GM19043 (cell line): ENCODE measurements at regions not wholly inside any gene's neighbourhood (a gene's known extent, or its start where the extent isn't known, plus 50 kb on each side); places are given as distances from the start of the nearest gene placed in this dataset.
A peak's percentile ranks its signal among the peaks of the same experiment; 100 is the strongest.
"Not testable (repeated sequence)": the region's sequence is repeated elsewhere in the genome, so short reads cannot be mapped to it uniquely, and the experiment has no call there.

Source experiments
- ATAC-seq: cut with Tn5 transposase; IDR thresholded peaks from one replicate; pipeline ENCODE4 v1.9.1; 2021; ENCODE audit warnings: low read depth; ENCODE audit not compliant: unreplicated experiment

DNA sequence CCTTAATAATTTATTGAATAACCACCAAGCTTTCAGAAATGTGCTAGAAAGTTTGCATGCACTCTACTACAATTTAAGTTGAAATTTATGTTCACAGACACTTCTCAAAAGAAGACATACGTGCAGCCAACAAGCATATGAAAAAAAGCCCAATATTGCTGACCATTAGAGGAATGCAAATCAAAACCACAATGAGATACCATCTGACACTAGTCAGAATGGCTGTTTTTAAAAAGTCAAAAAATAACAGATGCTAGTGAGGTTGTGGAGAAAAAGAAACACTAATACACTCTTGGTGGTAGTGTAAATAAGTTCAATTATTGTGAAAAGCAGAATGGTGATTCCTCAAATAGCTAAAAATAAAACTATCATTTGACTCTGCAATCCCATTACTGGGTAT is 308.8 kb upstream of the PCDH9 start:
- no peak for ATAC-seq

DNA sequence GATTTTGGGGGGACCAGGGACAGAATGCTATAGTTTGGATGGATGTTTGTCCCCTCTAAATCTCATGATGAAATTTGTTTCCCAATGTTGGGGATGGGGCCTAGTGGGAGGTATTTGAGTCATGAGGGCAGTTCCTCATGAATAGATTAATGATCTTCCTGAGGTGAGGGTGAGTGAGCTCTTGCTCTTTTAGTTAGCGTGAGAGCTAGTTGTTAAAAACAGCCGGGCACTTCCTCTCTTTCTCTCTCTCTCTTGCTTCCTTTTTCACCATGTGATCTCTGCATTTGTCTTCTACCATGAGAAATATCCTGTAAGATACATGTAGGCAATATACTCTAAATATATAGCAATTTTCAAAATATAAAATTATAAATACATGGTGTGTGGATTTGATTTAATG is 290.8 kb upstream of the PCDH9 start:
- no peak for ATAC-seq

DNA sequence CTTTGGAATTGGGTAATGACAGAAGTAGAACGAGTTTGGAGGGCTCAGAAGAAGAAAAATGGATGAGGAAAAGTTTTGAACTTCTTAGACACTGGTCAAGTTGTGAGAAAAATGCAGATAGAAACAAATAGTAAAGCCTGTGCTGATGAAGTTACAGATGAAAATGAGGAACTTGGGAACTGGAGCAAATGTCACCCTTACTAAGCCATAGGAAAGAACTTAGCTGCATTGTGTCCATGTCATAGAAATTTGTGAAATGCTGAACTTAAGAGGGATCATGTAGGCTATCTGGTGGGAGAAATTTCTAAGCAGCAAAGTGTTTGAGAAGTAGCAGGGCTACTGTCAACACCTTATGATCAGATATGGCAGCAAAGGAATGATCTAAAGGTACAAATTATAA is 289.2 kb upstream of the PCDH9 start:
- no peak for ATAC-seq

DNA sequence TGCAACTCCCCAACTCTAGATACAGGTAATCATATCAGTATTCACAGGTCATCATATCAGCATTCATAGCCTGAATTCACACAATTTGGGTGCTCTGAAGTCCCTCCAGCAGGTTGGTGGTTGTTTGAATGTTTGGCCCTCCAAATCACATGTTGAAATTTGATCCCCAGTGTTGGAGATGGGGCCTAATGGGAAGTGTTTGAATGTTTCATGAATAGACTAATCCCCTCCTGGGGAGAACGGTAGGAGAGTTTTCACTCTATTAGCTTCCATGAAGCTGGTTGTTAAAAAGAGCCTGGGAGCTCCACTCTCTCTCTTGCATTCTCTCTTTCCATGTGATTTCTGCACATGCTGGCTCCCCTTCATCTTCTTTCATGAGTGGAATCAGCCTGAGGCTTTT is 288.6 kb upstream of the PCDH9 start:
- ATAC-seq: no peak

DNA sequence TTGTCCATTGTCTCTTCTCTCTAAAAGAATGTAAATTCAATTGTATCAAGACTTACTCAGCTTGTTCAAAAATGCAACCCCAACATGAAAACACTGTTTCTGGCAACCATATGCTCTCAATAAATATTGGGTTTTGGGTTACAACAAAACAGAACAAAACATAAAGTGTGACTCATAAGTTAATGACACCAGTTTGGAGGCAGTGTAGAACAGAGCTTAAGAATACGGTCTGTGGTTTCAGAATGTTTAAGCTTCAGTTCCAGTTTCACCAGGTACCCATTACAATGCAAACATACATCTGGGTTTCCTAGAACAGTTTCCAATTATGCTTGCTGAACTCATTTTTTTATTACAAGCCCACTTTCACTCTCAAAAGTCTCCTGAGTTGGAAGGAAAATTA is 285.8 kb upstream of the PCDH9 start:
- ATAC-seq: peak; percentile 61

DNA sequence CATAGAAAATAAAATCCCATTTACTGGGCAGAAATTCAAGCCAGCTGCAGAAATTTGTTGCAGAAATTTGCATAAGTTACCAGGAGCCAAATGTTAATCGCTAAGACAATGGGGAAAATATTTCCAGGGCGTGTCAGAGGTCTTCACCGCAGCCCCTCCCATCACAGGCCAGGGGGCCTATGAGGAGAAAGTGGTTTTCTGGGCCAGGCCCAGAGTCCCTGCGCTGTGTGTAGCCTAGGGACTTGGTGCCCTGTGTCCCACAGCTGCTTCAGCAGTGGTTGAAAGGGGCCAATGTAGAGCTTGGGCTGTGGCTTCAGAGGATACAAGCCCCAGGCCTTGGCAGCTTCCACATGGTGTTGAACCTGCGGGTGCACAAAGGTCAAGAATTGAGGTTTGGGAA is 278.9 kb upstream of the PCDH9 start:
- ATAC-seq: no peak

DNA sequence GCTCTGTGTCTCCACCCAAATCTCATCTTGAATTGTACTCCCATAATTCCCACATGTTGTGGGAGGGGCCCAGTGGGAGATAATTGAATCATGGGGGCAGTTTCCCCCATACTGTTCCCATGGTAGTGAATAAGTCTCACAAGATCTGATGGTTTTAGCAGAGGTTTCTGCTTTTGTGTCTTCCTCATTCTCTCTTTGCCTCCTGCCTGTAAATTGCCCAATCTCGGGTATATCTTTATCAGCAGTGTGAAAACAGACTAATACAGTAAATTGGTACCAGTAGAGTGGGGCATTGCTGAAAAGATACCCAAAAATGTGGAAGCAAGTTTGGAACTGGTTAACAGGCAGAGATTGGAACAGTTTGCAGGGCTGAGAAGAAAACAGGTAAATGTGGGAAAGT is 278.1 kb upstream of the PCDH9 start:
- not testable (repeated sequence) for ATAC-seq

DNA sequence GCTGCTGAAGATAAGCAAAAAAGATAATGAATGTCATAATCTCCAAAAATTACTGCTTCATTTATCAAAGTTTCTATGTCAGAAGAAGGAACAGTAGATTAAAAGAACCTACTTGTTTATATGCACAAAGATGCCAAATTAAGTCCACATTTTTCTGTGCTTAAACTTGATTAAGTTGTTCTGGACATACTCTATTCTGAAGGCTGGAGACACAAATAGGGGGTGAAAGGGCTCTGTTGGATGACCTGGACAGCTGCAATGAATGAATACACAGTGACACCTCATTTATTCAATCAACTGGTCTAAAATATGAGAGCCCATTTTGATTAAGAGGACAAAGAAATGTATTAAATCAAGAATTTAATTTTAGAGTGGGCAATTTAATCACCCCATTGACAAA is 276.3 kb upstream of the PCDH9 start:
- ATAC-seq: no peak

DNA sequence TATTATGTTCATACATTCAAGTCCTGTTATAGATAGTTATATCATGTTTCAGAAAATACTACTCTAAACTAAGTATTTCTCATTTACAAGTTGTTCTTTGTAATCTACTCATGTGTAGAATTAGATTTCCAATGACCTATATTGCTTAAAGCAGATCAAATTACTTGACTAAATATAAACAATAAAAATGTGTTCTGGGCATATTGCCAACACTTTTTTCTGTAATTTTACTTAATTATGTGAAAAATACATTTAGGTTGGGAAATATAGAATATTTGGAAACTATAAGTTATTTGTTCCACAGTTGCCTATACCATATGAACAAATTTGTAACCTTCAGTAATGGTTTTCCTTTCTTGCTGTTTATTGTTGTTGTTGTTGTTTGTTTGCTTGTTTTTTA is 275.2 kb upstream of the PCDH9 start:
- ATAC-seq: no peak

DNA sequence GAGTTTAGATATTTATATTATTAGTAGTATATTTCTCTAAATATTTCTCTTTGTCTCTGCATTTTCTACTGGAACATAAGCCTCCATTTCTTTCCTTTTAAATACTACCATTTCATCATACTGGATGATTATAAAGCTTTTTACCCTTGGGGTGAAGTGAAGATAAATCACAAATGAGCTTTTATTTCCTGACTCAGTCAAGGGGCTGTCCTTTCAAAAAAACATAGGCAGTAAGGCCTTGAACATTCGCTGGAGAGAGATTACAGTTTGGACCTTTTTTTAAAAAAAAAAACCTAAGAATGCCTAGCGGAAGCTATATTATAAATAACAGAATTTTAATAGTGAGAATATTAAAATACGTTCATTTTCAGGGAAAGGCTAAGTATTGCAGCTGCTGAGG is 268.8 kb upstream of the PCDH9 start:
- ATAC-seq: no peak

DNA sequence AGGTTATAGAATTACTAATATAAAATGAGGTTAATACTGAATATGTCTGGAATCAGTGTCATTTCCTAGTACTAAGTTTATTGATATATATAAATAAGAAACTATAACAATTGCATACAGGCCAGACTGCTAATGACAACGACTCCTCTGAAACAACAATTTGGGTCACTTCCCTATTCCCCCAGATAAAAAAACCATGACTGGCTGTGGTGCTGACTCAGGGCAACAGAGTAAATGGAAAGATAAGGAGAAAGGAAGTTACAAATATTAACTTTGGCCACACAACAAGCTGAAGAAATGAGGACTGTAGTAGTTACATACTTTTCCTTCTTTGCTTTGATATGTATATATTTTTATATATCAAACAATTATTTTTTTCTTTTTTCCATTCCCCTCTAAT is 263.7 kb upstream of the PCDH9 start:
- ATAC-seq: no peak

DNA sequence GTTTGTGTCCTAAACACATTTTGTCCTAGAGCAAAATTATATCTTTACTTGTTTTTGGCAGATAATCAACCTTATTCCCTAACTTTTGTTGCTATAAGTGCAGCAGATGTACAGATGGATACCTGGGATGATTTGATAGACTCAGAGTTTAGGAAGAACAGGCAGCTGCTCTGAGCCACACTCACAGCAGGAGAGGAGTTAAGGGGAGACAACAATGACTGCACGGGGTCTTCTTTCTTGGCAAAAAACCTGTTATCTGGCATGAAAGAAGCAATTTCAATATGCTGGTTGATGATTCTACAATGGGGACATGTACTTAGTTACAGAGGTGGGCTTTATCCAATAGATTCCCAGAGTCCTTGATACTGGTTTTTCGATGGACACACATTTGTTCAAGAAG is 258.9 kb upstream of the PCDH9 start:
- ATAC-seq: no peak

DNA sequence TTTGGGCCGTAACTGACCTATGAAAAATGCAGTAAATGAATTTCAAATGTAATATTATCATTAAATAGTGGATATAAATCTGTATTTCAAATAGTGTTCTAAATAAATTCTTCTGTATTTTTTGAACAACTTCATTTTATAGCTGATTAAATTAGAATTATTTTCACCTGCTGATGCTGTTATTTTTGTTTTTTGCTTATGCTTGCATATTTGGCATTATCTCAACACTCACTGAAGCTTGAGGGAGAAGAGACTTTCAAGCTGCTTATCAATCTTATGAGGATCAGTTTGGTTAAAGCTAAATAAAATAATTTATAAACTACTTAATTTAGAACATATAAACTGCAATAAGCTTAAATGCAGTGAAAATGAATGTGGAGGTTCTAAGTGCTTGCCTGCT is 251.3 kb upstream of the PCDH9 start:
- ATAC-seq: no peak

DNA sequence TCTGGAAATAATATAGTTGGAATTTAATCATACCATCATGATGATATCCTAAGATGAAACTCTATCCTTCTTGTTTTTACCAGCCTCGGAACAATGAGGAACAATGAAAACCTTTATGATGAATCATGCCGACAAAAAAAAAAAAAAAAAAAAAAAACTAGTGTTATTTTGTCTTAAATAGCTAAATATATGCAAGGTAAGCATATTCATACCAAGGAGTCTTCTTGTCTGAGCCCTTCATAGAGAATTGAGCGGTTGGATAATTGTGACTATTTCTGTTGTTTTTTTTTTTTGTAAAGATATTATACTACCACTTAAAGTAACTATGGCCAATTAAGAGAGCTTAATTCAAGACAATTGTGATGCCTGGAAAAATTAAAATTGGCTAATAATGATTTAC is 244.0 kb upstream of the PCDH9 start:
- no peak for ATAC-seq

DNA sequence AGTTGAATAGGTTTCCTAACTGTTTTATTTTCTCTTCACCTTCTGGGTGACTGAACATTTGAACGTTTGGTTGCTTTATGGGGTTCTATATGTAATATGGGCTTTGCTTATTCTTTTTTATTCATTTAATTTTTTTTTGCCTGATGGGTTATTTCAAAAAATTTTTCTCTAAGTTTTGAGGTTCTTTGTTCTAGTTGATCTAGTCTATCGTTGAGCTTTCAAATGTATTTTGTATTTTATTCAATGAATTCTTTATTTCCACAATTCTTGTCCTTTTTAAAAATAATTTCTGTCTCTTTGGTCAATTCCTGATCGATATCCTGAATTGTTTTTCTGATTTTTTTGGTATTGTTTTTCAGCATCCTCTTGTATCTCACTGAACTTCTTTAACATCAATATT is 239.5 kb upstream of the PCDH9 start:
- no peak for ATAC-seq

DNA sequence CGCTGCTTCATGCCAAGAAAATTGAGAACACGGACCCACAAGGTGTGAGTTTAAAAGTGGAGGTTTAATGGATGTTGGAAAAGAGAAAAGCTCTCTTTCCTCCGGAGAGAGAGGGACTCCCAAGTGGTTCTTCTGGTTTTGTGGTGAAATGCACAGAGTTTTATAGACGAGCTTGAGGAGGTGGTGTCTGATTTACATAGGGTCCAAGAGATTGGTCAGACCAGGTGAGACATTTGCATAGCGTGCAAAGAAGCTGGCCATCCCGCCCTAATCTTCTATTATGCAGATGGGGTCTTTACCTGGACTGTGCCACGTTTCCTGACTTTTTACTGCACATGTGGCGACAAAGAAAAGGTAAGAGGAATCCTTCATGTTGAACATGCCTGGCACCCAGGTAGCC is 236.4 kb upstream of the PCDH9 start:
- ATAC-seq: no peak

DNA sequence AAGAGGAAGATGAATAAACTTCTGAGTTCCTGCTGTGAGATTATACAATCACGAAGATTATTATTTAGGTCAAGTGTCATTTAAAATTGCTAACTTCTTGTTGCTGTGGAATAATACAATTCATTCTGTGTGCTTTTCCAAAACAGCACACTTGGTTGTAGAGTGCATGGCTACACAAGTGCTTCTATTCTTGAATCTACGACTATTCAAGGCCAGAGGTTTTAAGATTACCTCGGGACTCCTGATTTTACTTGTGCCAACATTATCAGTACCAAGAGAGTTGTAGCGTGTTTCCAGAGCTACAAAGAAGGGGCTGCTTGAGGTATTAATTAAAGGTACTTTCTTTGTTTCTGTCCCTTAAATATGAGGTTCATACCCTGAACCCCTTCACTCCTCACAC is 234.0 kb upstream of the PCDH9 start:
- ATAC-seq: no peak

DNA sequence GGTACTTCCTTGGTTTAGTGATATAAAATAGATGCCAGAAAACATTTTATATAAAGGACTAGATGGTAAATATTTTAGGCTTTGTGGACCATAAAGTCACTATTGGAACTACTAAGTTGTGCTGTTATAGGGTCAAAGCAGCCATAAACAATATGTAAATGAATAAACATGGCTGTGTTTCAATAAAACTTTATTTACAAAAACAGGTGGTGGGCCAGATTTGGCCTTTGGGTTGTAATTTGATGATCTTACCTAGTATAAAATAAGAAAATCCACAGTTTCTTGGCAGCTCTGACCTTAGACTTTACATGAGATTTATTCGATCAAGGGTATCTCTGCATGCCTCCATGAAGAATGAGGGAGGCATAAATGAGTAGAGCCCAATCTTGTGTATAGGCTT is 232.0 kb upstream of the PCDH9 start:
- no peak for ATAC-seq

DNA sequence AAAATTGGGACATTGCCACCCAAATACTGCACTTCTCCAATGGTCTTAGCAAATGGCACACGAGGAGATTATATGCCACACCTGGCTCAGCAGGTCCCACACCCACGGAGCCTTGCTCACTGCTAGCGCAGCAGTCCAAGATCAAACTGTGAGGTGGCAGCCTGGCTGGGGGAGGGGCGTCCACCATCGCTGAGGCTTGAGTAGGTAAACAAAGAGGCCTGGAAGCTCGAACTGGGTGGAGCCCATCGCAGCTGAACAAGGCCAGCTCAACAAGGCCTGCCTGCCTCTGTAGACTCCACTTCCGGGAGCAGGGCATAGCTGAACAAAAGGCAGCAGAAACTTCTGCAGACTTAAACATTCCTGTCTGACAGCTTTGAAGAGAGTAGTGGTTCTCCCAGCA is 222.4 kb upstream of the PCDH9 start:
- not testable (repeated sequence) for ATAC-seq

DNA sequence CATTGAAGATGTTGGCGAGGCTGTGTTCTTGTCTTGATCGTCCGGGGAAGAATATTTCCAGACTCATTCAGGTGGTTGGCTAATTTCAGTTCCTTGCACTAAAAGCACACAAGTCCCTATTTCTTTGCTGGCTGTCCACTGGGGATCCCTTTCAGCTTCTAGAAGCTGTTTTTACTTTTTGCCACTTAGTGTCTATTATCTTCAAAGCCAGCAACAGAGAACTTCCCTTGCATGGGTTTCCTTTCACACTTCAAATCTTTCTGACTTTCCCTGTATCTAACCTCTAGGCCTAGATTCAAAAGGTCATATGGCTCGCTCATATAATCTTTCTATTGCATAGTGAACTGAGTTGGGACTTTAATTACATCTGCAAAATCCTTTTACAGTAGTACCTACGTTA is 215.3 kb upstream of the PCDH9 start:
- no peak for ATAC-seq

DNA sequence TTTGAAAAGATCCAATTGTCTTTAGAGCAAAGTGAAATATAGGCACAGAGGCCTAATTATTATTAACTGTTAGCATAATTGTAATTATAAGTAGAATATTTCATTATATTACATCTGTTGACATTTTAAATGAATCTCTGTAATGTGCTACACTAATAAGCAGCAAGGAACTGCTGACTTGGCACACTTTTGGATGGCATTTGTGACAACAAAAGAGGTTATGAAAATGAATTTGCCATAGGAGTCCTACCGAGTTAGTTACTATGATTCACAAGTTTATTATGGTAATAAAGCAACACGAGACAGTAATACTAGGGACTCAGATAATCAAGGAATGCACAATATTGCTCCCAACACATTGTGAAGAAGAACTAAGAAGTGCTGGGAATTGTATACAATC is 213.8 kb upstream of the PCDH9 start:
- ATAC-seq: no peak

DNA sequence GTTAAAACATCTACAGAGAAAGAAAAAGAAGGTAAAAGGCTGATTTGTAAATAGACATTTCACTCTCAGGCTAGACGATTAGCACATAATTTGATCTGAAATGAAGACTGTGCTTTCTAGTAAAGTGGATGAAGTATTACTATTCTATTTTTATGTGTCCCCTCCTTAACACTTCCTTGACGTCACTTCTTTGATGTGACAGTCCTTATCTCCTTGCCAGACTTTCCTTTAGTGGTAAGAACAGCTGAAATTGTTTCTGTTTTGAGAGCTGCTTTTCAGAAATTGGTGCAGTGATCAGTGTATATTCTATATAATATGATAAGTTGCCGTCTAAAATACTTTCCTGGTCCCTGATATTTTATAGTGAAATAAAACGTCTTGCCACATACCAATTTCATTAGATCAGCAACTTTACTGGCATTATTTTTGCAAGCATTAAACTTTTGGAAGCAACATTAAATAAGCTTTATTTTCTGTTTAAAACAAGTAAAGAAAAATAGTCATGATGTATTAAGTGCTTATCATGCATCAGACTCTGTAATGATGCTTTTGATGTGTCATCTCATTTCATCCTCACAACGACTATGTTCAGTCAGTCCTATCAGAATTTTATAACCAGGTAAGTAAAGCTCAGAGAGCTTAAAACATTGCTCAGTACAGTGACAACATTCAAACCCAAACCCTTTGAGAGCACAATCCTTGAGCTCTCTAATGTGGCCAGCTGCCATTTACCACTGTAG is 210.3 kb upstream of the PCDH9 start:
- ATAC-seq: no peak

DNA sequence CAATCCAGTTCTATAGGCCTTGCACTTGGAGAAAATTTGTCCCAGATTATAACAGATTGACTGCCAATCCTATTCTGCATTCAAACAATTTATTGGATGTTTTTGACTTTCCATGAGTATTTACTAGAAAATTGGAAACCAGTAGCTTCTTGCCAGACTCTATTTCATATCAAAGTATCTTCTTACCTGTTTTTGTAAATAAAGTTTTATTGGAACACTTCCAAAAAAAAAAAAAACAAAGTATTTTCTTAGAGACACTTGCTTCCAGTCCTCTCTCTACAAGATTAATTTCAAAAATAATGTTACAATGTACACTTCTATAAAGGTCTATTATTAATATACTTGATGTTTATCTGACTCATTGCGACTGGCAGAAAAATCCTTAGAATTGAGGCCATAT is 209.2 kb upstream of the PCDH9 start:
- ATAC-seq: no peak
